Fibroblast of lung (primary cell): ENCODE measurements at regions not wholly inside any gene's neighbourhood (a gene's known extent, or its start where the extent isn't known, plus 50 kb on each side); places are given as distances from the start of the nearest gene placed in this dataset.

Source experiments
- EZH2 ChIP-seq: IDR thresholded peaks from 2 replicates; pipeline ENCODE4 v1.5.1; 2012; ENCODE audit warnings: low read length, control low read depth, mild to moderate bottlenecking; ENCODE audit errors: missing control alignments
- TF ChIP-seq, protein P1 (sequence below), 2 donors: IDR thresholded peaks in 1 of 2; conservative IDR thresholded peaks in 1 of 2; 1 replicate in 1 of 2; 2 replicates in 1 of 2; pipeline ENCODE4 v1.5.1; 2011 to 2012; ENCODE audit warnings: low read length in 2 of 2, control low read depth in 1 of 2, inconsistent platforms in 1 of 2, low read depth in 1 of 2, mild to moderate bottlenecking in 1 of 2

DNA sequence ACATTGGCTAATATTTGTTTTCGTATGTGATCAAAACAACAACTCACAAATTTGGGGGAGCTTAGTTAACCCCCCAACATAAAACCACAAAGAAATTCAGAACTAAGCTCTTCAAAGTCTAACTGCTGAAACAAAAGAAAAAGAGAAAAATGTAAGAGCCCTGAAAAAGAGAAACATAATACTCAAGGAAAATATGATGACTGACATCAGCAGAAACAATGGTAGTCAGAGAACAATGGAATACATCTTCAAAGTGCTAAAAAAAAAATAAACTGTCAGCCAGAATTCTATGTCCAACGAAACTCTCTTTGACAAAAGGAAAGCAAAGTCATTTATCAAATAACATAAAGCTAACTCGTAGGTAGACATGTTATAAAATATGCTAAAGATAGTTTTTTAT is 566.3 kb upstream of the GRAMD2B start:
- TF ChIP-seq, protein P1, sequence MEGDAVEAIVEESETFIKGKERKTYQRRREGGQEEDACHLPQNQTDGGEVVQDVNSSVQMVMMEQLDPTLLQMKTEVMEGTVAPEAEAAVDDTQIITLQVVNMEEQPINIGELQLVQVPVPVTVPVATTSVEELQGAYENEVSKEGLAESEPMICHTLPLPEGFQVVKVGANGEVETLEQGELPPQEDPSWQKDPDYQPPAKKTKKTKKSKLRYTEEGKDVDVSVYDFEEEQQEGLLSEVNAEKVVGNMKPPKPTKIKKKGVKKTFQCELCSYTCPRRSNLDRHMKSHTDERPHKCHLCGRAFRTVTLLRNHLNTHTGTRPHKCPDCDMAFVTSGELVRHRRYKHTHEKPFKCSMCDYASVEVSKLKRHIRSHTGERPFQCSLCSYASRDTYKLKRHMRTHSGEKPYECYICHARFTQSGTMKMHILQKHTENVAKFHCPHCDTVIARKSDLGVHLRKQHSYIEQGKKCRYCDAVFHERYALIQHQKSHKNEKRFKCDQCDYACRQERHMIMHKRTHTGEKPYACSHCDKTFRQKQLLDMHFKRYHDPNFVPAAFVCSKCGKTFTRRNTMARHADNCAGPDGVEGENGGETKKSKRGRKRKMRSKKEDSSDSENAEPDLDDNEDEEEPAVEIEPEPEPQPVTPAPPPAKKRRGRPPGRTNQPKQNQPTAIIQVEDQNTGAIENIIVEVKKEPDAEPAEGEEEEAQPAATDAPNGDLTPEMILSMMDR (conservative IDR thresholded peaks at IDR 0.05 in 1 of 2, IDR thresholded peaks at IDR 0.05 in 1 of 2; ENCODE audit: low read depth in 1 of 2, low read length in 2 of 2) = no peak
- no peak for TF ChIP-seq EZH2
